Uterus (tissue), 2 donors: ENCODE measurements at regions not wholly inside any gene's neighbourhood (a gene's known extent, or its start where the extent isn't known, plus 50 kb on each side); places are given as distances from the start of the nearest gene placed in this dataset.

Experiments
- CTCF ChIP-seq, 4 experiments: fragments of 200-600 bp in 2 of 4; fragments of 450-650 bp in 2 of 4; sonication (generic) in 2 of 4; IDR thresholded peaks; one replicate each; pipeline ENCODE4 v1.5.1; 2016 to 2019; ENCODE audit warnings: antibody characterized with exemption in 4 of 4, mild to moderate bottlenecking in 2 of 4, moderate library complexity in 1 of 4
- POLR2A ChIP-seq, 2 donors: fragments of 450-650 bp; IDR thresholded peaks; one replicate each; pipeline ENCODE4 v1.6.1; 2016; ENCODE audit warnings: antibody characterized with exemption in 2 of 2, mild to moderate bottlenecking in 1 of 2, moderate library complexity in 1 of 2

GRCh38 chr1:30174499-30174898, 548.9 kb downstream of the MATN1 start:
- no peak for TF ChIP-seq CTCF (IDR thresholded peaks at IDR 0.05)
- TF ChIP-seq POLR2A (IDR thresholded peaks at IDR 0.05): no peak
